ENCODE measurements at regions not wholly inside any gene's neighbourhood (a gene's known extent, or its start where the extent isn't known, plus 50 kb on each side); places are given as distances from the start of the nearest gene placed in this dataset.

GRCh38 chr5:5777013-5777412 is 354.5 kb downstream of the ICE1 start:
- H3K4me2 ChIP-seq (ENCODE audit: low read length), result no peak overlapping the region
- no peaks in the 10 kb centered on the region for H3K9me3 ChIP-seq (ENCODE audit: control insufficient read depth, insufficient read depth, low read length)
- H3K27ac ChIP-seq (ENCODE audit: low read depth, low read length), result no peak overlapping the region
- H4K20me1 ChIP-seq (ENCODE audit: control insufficient read depth, insufficient read depth, low read depth, low read length), result no peaks in the 10 kb centered on the region
- no peak overlapping the region for H3K4me3 ChIP-seq (ENCODE audit: low read length)
- TF ChIP-seq EZH2phosphoT487 (IDR thresholded peaks at IDR 0.05; ENCODE audit: borderline replicate concordance, low read length), result no peak
- TF ChIP-seq, protein P1, sequence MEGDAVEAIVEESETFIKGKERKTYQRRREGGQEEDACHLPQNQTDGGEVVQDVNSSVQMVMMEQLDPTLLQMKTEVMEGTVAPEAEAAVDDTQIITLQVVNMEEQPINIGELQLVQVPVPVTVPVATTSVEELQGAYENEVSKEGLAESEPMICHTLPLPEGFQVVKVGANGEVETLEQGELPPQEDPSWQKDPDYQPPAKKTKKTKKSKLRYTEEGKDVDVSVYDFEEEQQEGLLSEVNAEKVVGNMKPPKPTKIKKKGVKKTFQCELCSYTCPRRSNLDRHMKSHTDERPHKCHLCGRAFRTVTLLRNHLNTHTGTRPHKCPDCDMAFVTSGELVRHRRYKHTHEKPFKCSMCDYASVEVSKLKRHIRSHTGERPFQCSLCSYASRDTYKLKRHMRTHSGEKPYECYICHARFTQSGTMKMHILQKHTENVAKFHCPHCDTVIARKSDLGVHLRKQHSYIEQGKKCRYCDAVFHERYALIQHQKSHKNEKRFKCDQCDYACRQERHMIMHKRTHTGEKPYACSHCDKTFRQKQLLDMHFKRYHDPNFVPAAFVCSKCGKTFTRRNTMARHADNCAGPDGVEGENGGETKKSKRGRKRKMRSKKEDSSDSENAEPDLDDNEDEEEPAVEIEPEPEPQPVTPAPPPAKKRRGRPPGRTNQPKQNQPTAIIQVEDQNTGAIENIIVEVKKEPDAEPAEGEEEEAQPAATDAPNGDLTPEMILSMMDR (IDR thresholded peaks at IDR 0.05; ENCODE audit: low read depth, low read length, poor library complexity, severe bottlenecking), result no peak
- no peaks in the 10 kb centered on the region for H3F3A ChIP-seq (ENCODE audit: control insufficient read depth, insufficient read depth)
- no peaks in the 10 kb centered on the region for H3K9me2 ChIP-seq (replicated peaks; ENCODE audit: control insufficient read depth, low read length)
- H3K4me1 ChIP-seq (ENCODE audit: control insufficient read depth, low read length), result no peaks in the 10 kb centered on the region
- no peaks in the 10 kb centered on the region for H3K79me2 ChIP-seq (ENCODE audit: control insufficient read depth, low read length)
- no peaks in the 10 kb centered on the region for H3K27me3 ChIP-seq (ENCODE audit: control insufficient read depth, low read length)
- no peaks in the 10 kb centered on the region for H3K36me3 ChIP-seq (ENCODE audit: control insufficient read depth, low read length)

GRCh38 chr5:5772202-5772601 is 349.7 kb downstream of the ICE1 start:
- H3K27ac ChIP-seq (ENCODE audit: low read depth, low read length), result no peak overlapping the region
- no peaks in the 10 kb centered on the region for H3K36me3 ChIP-seq (ENCODE audit: control insufficient read depth, low read length)
- H3K4me2 ChIP-seq (ENCODE audit: low read length), result no peak overlapping the region
- no peaks in the 10 kb centered on the region for H4K20me1 ChIP-seq (ENCODE audit: control insufficient read depth, insufficient read depth, low read depth, low read length)
- no peaks in the 10 kb centered on the region for H3K79me2 ChIP-seq (ENCODE audit: control insufficient read depth, low read length)
- TF ChIP-seq, protein P1 (IDR thresholded peaks at IDR 0.05; ENCODE audit: low read depth, low read length, poor library complexity, severe bottlenecking), result no peak
- TF ChIP-seq EZH2phosphoT487 (IDR thresholded peaks at IDR 0.05; ENCODE audit: borderline replicate concordance, low read length), result no peak
- H3K9me3 ChIP-seq (ENCODE audit: control insufficient read depth, insufficient read depth, low read length), result no peaks in the 10 kb centered on the region
- no peaks in the 10 kb centered on the region for H3K9me2 ChIP-seq (replicated peaks; ENCODE audit: control insufficient read depth, low read length)
- H3K4me1 ChIP-seq (ENCODE audit: control insufficient read depth, low read length), result no peaks in the 10 kb centered on the region
- no peaks in the 10 kb centered on the region for H3K27me3 ChIP-seq (ENCODE audit: control insufficient read depth, low read length)
- H3F3A ChIP-seq (ENCODE audit: control insufficient read depth, insufficient read depth), result no peaks in the 10 kb centered on the region
- H3K4me3 ChIP-seq (ENCODE audit: low read length), result no peak overlapping the region

- H3K79me2 ChIP-seq (ENCODE audit: control insufficient read depth, low read length), result no peaks in the 10 kb centered on the region
- no peak overlapping the region for H3K27ac ChIP-seq (ENCODE audit: low read depth, low read length)
- no peaks in the 10 kb centered on the region for H3K9me2 ChIP-seq (replicated peaks; ENCODE audit: control insufficient read depth, low read length)
- H3K4me1 ChIP-seq (ENCODE audit: control insufficient read depth, low read length), result no peaks in the 10 kb centered on the region
- no peak for TF ChIP-seq EZH2phosphoT487 (IDR thresholded peaks at IDR 0.05; ENCODE audit: borderline replicate concordance, low read length)
- TF ChIP-seq, protein P1 (IDR thresholded peaks at IDR 0.05; ENCODE audit: low read depth, low read length, poor library complexity, severe bottlenecking), result no peak
- H3K9me3 ChIP-seq (ENCODE audit: control insufficient read depth, insufficient read depth, low read length), result no peaks in the 10 kb centered on the region
- H3K27me3 ChIP-seq (ENCODE audit: control insufficient read depth, low read length), result no peaks in the 10 kb centered on the region
- no peak overlapping the region for H3K4me2 ChIP-seq (ENCODE audit: low read length)
- no peak overlapping the region for H3K4me3 ChIP-seq (ENCODE audit: low read length)
- H3F3A ChIP-seq (ENCODE audit: control insufficient read depth, insufficient read depth), result no peaks in the 10 kb centered on the region
- H4K20me1 ChIP-seq (ENCODE audit: control insufficient read depth, insufficient read depth, low read depth, low read length), result no peaks in the 10 kb centered on the region
- H3K36me3 ChIP-seq (ENCODE audit: control insufficient read depth, low read length), result no peaks in the 10 kb centered on the region
These were observed 348.3 kb downstream of the ICE1 start for GRCh38 chr5:5770825-5771224.

Measured in DOHH2 (cell line).